ENCODE measurements at regions not wholly inside any gene's neighbourhood (a gene's known extent, or its start where the extent isn't known, plus 50 kb on each side); places are given as distances from the start of the nearest gene placed in this dataset.

GRCh38 chr7:70951271-70951962 is 180.5 kb upstream of the GALNT17 start:
- no peak overlapping the region for H3K4me3 ChIP-seq (ENCODE audit: low read depth, low read length)
- POLR2A ChIA-PET, result no interaction called here
- TF ChIP-seq, protein P1, sequence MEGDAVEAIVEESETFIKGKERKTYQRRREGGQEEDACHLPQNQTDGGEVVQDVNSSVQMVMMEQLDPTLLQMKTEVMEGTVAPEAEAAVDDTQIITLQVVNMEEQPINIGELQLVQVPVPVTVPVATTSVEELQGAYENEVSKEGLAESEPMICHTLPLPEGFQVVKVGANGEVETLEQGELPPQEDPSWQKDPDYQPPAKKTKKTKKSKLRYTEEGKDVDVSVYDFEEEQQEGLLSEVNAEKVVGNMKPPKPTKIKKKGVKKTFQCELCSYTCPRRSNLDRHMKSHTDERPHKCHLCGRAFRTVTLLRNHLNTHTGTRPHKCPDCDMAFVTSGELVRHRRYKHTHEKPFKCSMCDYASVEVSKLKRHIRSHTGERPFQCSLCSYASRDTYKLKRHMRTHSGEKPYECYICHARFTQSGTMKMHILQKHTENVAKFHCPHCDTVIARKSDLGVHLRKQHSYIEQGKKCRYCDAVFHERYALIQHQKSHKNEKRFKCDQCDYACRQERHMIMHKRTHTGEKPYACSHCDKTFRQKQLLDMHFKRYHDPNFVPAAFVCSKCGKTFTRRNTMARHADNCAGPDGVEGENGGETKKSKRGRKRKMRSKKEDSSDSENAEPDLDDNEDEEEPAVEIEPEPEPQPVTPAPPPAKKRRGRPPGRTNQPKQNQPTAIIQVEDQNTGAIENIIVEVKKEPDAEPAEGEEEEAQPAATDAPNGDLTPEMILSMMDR (IDR thresholded peaks at IDR 0.05; ENCODE audit: insufficient read depth, low read length, missing control alignments), result no peak
- CTCF ChIA-PET, result no interaction called here
- no peak for DNase-seq (ENCODE audit: low read depth, low spot score)

GRCh38 chr7:70952311-70952710 is 179.6 kb upstream of the GALNT17 start:
- H3K4me3 ChIP-seq (ENCODE audit: low read depth, low read length), result no peak overlapping the region
- DNase-seq (ENCODE audit: low read depth, low spot score), result no peak
- ChIA-PET POLR2A (no interaction called here), CTCF (no interaction called here)
- TF ChIP-seq, protein P1 (IDR thresholded peaks at IDR 0.05; ENCODE audit: insufficient read depth, low read length, missing control alignments), result no peak

GRCh38 chr7:70953331-70953741 is 178.6 kb upstream of the GALNT17 start:
- CTCF ChIA-PET, result no interaction called here
- DNase-seq (ENCODE audit: low read depth, low spot score), result no peak
- TF ChIP-seq, protein P1 (IDR thresholded peaks at IDR 0.05; ENCODE audit: insufficient read depth, low read length, missing control alignments), result no peak
- H3K4me3 ChIP-seq (ENCODE audit: low read depth, low read length), result no peak overlapping the region
- POLR2A ChIA-PET, result no interaction called here

GRCh38 chr7:70953796-70954195 is 178.1 kb upstream of the GALNT17 start:
- no peak for DNase-seq (ENCODE audit: low read depth, low spot score)
- POLR2A ChIA-PET, result no interaction called here

GRCh38 chr7:70972693-70973092 is 159.3 kb upstream of the GALNT17 start:
- no peak for DNase-seq (ENCODE audit: low read depth, low spot score)
- no peak overlapping the region for H3K4me3 ChIP-seq (ENCODE audit: low read depth, low read length)
- TF ChIP-seq, protein P1 (IDR thresholded peaks at IDR 0.05; ENCODE audit: insufficient read depth, low read length, missing control alignments), result no peak
- CTCF ChIA-PET, result no interaction called here
- POLR2A ChIA-PET, result no interaction called here

More at GRCh38 chr7:70953796-70954195, 178.1 kb upstream of the GALNT17 start:
- CTCF ChIA-PET, result no interaction called here
- TF ChIP-seq, protein P1 (IDR thresholded peaks at IDR 0.05; ENCODE audit: insufficient read depth, low read length, missing control alignments), result no peak
- H3K4me3 ChIP-seq (ENCODE audit: low read depth, low read length), result no peak overlapping the region

DNA sequence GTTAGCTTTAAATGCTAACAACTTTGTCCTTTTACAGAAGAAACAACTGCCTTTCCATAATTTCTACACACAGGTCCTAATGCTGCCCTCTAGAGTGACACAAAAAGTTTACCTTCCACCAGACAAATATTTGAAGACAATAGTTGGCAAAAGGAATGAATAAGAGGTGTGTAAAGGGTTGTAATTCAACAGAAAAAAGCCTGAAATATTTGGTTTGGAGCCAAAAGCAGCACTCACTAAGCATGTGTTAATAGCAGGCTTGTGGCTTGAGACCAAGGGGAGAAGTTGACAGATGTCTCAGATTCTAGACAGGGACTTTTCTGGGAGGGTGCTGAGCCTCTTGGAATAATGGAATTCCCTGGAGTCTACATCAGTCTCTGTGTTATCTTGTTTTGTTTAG is 156.2 kb upstream of the GALNT17 start:
- ChIA-PET CTCF (no interaction called here), POLR2A (no interaction called here)
- H3K4me3 ChIP-seq (ENCODE audit: low read depth, low read length), result no peak overlapping the region
- TF ChIP-seq, protein P1 (IDR thresholded peaks at IDR 0.05; ENCODE audit: insufficient read depth, low read length, missing control alignments), result no peak
- DNase-seq (ENCODE audit: low read depth, low spot score), result no peak
